Body of pancreas (tissue), 4 donors: ENCODE measurements at regions not wholly inside any gene's neighbourhood (a gene's known extent, or its start where the extent isn't known, plus 50 kb on each side); places are given as distances from the start of the nearest gene placed in this dataset.

Experiments used
- ATAC-seq: fragments of 150-250 bp; one replicate; pipeline ENCODE4 v1.9.1; 2016
- DNase-seq, 4 donors: peaks; one replicate each; pipeline ENCODE4 v3.0.0-alpha.2; 2019
- H3K27ac ChIP-seq, 4 donors: fragments of 200-600 bp; sonication (generic); 1 replicate in 3 of 4; 2 replicates in 1 of 4; pipeline versions ENCODE4 v1.5.1 to v1.6.1; 2016 to 2019; ENCODE audit warnings: mild to moderate bottlenecking in 1 of 4, mixed read lengths in 1 of 4, moderate library complexity in 1 of 4
- H3K27me3 ChIP-seq, 2 donors: fragments of 200-600 bp; sonication (generic); one replicate each; pipeline ENCODE4 v1.6.0; 2016; ENCODE audit warnings: mild to moderate bottlenecking in 1 of 2
- H3K36me3 ChIP-seq, 2 donors: fragments of 200-600 bp; sonication (generic); replicated peaks in 1 of 2; 2 replicates each; pipeline ENCODE4 v1.5.1; 2016; ENCODE audit warnings: low read depth in 2 of 2; ENCODE audit not compliant: insufficient read depth in 1 of 2
- H3K4me1 ChIP-seq: fragments of 200-600 bp; sonication (generic); one replicate; pipeline ENCODE4 v1.6.0; 2016
- H3K4me3 ChIP-seq, 2 donors: fragments of 200-600 bp; sonication (generic); 1 replicate in 1 of 2; 2 replicates in 1 of 2; pipeline ENCODE4 v1.5.1; 2016 to 2019
- H3K9me3 ChIP-seq, 3 donors: fragments of 200-600 bp; sonication (generic); 1 replicate in 2 of 3; 2 replicates in 1 of 3; pipeline ENCODE4 v1.5.1; 2016
- POLR2A ChIP-seq, 3 donors: fragments of 450-650 bp; IDR thresholded peaks; one replicate each; pipeline ENCODE4 v1.6.1; 2016; ENCODE audit warnings: antibody characterized with exemption in 3 of 3, mild to moderate bottlenecking in 2 of 3
- WGBS, 2 donors: methylation state at CpG; one replicate each; pipeline ENCODE4 v1.1.5; 2017; 5-methylcytosine and 5-hydroxymethylcytosine counted together
- intact Hi-C: fragments of 100-400 bp; cut with DNase I; formaldehyde crosslinking; loops from one replicate; pipeline ENCODE4 v1.15.1; 2023
- TF ChIP-seq, protein P1 (sequence below), 7 experiments: fragments of 450-650 bp in 4 of 7; fragments of 200-600 bp in 3 of 7; sonication (generic) in 3 of 7; IDR thresholded peaks; one replicate each; pipeline ENCODE4 v1.5.1; 2016 to 2019; ENCODE audit warnings: antibody characterized with exemption in 7 of 7

DNA sequence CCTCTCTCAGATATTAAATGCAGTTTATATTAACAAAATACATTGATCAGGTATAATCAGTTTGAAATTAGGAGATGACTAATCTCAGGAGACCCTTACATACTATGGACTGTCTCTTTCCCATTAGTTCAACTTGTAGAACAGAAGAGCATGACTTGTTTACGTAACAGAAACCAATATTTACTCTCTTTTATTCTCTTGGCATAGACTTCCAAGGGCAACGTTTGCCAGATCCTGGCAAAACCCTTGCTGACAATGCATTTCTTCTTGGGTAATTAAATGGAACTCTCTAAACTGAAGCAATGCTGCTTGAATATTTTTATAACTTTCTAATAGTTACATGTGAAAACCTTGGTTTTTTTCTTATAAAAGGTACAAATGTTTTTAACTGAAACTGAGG is 68.3 kb upstream of the MYO16 start:
- no peaks in the 10 kb centered on the region for H3K27me3 ChIP-seq
- no peaks in the 10 kb centered on the region for H3K36me3 ChIP-seq
- intact Hi-C loops = no loop called here
- TF ChIP-seq, protein P1, sequence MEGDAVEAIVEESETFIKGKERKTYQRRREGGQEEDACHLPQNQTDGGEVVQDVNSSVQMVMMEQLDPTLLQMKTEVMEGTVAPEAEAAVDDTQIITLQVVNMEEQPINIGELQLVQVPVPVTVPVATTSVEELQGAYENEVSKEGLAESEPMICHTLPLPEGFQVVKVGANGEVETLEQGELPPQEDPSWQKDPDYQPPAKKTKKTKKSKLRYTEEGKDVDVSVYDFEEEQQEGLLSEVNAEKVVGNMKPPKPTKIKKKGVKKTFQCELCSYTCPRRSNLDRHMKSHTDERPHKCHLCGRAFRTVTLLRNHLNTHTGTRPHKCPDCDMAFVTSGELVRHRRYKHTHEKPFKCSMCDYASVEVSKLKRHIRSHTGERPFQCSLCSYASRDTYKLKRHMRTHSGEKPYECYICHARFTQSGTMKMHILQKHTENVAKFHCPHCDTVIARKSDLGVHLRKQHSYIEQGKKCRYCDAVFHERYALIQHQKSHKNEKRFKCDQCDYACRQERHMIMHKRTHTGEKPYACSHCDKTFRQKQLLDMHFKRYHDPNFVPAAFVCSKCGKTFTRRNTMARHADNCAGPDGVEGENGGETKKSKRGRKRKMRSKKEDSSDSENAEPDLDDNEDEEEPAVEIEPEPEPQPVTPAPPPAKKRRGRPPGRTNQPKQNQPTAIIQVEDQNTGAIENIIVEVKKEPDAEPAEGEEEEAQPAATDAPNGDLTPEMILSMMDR (IDR thresholded peaks at IDR 0.05) = no peak
- TF ChIP-seq POLR2A (IDR thresholded peaks at IDR 0.05) = no peak
- no peak for ATAC-seq
- H3K27ac ChIP-seq = no peak overlapping the region
- H3K9me3 ChIP-seq = no peaks in the 10 kb centered on the region
- no peak overlapping the region for H3K4me3 ChIP-seq
- WGBS, 2 donors = 6 to 13% methylated on average over 2 of the region's 2 CpGs
- peak in 1 of 4 donors; percentile 24 for DNase-seq
- H3K4me1 ChIP-seq = no peaks in the 10 kb centered on the region

DNA sequence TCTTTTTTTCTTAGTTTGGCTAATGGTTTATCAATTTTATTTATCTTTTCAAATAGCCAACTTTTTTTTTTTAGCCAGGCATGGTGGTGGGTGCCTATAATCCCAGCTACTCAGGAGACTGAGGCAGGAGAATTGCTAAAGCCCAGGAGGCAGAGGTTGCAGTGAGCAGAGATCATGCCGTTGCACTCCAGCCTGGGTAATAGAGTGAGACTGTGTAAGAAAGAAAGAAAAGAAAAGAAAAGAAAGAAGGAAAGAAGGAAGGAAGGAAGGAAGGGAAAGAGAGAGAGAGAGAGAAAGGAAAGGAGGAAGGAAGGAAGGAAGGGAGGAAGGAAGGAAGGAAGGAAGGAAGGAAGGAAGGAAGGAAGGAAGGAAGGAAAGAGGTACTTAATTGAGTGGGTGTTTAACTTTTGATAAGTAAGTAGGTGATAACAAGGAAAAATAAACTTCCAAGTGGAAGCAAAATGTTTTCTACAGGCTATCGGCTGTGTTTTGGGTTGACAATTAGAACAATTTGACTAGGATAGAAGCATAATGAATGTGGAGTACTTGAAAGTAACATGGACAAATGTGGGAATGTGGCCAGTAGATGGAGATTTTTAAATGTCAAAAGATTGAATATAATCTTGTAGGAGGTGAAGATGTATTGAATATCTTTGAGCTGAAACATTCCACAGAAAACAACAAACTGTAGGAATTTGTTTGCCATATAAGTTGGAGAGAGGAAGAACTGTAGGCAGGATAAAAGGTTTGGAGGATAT is 62.8 kb upstream of the MYO16 start:
- H3K27ac ChIP-seq = no peak overlapping the region
- intact Hi-C loops = no loop called here
- 59 to 74% methylated on average over 2 of the region's 2 CpGs for WGBS, 2 donors
- no peak for TF ChIP-seq POLR2A (IDR thresholded peaks at IDR 0.05)
- TF ChIP-seq, protein P1 (IDR thresholded peaks at IDR 0.05) = no peak
- H3K4me3 ChIP-seq = no peak overlapping the region
- no peaks in the 10 kb centered on the region for H3K36me3 ChIP-seq
- DNase-seq = no peak
- ATAC-seq = no peak
- no peaks in the 10 kb centered on the region for H3K27me3 ChIP-seq
- H3K4me1 ChIP-seq = no peaks in the 10 kb centered on the region
- H3K9me3 ChIP-seq = no peaks in the 10 kb centered on the region

DNA sequence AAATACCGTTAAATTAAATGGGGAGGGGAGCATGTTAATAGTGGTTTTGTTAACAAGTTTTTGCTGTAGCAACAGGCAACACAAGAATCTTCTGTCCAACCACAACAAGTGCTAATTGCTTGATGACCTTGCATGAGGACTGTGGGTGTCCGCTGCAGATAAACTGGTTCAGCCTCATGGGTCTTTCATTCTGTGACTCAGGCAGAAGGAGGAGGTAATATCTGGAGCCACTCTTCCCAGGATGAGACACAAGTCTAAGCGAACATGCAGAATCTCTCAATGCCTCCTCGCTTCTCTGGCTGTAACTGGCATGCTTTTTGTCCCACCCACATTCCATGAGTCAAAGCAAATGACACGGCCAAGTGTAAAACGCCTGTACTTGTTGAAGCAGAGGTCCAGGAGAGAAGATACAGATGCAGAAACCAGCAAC is 56.6 kb upstream of the MYO16 start:
- WGBS, 2 donors = 56 to 58% methylated on average over 6 of the region's 6 CpGs
- DNase-seq (no peak), ATAC-seq (no peak)
- Histone ChIP-seq H3K27ac (no peak overlapping the region), H3K27me3 (no peaks in the 10 kb centered on the region), H3K4me1 (no peaks in the 10 kb centered on the region), H3K9me3 (no peaks in the 10 kb centered on the region), H3K36me3 (no peaks in the 10 kb centered on the region), H3K4me3 (no peak overlapping the region)
- intact Hi-C loops = no loop called here
- TF ChIP-seq POLR2A (IDR thresholded peaks at IDR 0.05) = no peak
- TF ChIP-seq, protein P1 (IDR thresholded peaks at IDR 0.05) = no peak

DNA sequence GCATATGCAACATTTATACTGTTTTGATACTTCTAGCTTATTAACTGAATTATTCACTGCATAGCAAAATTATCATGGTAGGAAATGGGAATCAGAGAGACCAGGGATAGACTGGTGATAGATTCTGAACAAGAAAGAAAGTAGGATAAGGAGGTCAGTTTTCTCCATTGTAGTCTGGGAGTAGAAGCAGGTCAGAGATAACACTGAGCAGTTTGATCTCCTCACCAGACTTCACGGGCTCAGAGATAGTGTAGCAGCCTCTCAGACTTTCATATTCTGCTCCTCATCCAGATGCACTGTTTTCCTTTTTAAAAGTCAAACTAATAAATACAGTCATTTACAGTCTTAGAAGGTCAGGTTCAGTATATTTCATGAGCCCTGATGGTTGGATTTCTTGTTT is 56.0 kb upstream of the MYO16 start:
- no peak overlapping the region for H3K4me3 ChIP-seq
- 24 to 29% methylated on average over 1 of the region's 1 CpG for WGBS, 2 donors
- no peak overlapping the region for H3K27ac ChIP-seq
- H3K4me1 ChIP-seq = no peaks in the 10 kb centered on the region
- no peak for DNase-seq
- intact Hi-C loops = no loop called here
- no peak for ATAC-seq
- no peaks in the 10 kb centered on the region for H3K36me3 ChIP-seq
- H3K9me3 ChIP-seq = no peaks in the 10 kb centered on the region
- TF ChIP-seq, protein P1 (IDR thresholded peaks at IDR 0.05) = no peak
- no peak for TF ChIP-seq POLR2A (IDR thresholded peaks at IDR 0.05)
- no peaks in the 10 kb centered on the region for H3K27me3 ChIP-seq

DNA sequence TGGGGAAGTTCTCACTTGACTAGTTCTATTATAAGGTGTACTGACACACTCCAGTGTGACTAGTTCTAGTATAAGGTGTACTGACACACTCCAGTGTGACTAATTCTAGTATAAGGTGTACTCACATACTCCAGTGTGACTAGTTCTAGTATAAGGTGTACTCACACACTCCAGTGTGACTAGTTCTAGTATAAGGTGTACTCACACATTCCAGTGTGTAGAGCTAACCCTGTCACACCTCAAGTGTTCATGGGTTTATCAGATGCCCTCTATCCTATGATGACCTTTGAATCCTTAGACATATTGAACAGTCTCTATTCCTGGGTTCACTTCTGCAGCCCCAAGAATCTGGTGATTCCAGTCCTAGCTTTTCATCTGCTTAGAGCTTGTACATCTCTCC is 54.6 kb upstream of the MYO16 start:
- DNase-seq = no peak
- Histone ChIP-seq H3K4me3 (no peak overlapping the region), H3K9me3 (no peaks in the 10 kb centered on the region), H3K27me3 (no peaks in the 10 kb centered on the region), H3K36me3 (no peaks in the 10 kb centered on the region), H3K27ac (no peak overlapping the region), H3K4me1 (no peaks in the 10 kb centered on the region)
- no peak for ATAC-seq
- intact Hi-C loops = no loop called here
- TF ChIP-seq, protein P1 (IDR thresholded peaks at IDR 0.05) = no peak
- no peak for TF ChIP-seq POLR2A (IDR thresholded peaks at IDR 0.05)
